HG03354 (cell line): ENCODE measurements at regions not wholly inside any gene's neighbourhood (a gene's known extent, or its start where the extent isn't known, plus 50 kb on each side); places are given as distances from the start of the nearest gene placed in this dataset.
"Not testable (repeated sequence)": the region's sequence is repeated elsewhere in the genome, so short reads cannot be mapped to it uniquely, and the experiment has no call there.

Experiments used
- ATAC-seq: cut with Tn5 transposase; IDR thresholded peaks from one replicate; pipeline ENCODE4 v1.9.1; 2021; ENCODE audit warnings: mild to moderate bottlenecking; ENCODE audit not compliant: unreplicated experiment, poor library complexity, severe bottlenecking

- ATAC-seq: no peak
Observed at GRCh38 chr2:226548732-226549131, 250.9 kb downstream of the IRS1 start.

- ATAC-seq: no peak
Observed at GRCh38 chr2:226544596-226545210, 254.9 kb downstream of the IRS1 start.

- ATAC-seq: no peak
Observed at GRCh38 chr2:226540204-226540994, 259.2 kb downstream of the IRS1 start.

- ATAC-seq: no peak
Observed at GRCh38 chr2:226536410-226536809, 263.2 kb downstream of the IRS1 start.

- ATAC-seq: not testable (repeated sequence)
Observed at GRCh38 chr2:226532976-226533375, 266.6 kb downstream of the IRS1 start.

- no peak for ATAC-seq
Observed at GRCh38 chr2:226531061-226531810, 268.4 kb downstream of the IRS1 start.

GRCh38 chr2:226529556-226529955 is 270.1 kb downstream of the IRS1 start:
- no peak for ATAC-seq

- no peak for ATAC-seq
Observed at GRCh38 chr2:226526716-226527115, 272.9 kb downstream of the IRS1 start.

- no peak for ATAC-seq
Observed at GRCh38 chr2:226524381-226524843, 275.2 kb downstream of the IRS1 start.

- ATAC-seq: no peak
Observed at GRCh38 chr2:226520723-226521122, 278.9 kb downstream of the IRS1 start.

- no peak for ATAC-seq
Observed at GRCh38 chr2:226515344-226516055, 284.1 kb downstream of the IRS1 start.

GRCh38 chr2:226514895-226515294 is 284.7 kb downstream of the IRS1 start:
- no peak for ATAC-seq

- ATAC-seq: no peak
Observed at GRCh38 chr2:226511311-226511710, 288.3 kb downstream of the IRS1 start.

GRCh38 chr2:226508683-226509082 is 290.9 kb downstream of the IRS1 start:
- no peak for ATAC-seq

- ATAC-seq: no peak
Observed at GRCh38 chr2:226508005-226508404, 291.6 kb downstream of the IRS1 start.

GRCh38 chr2:226497146-226497909 is 302.3 kb downstream of the IRS1 start:
- no peak for ATAC-seq

GRCh38 chr2:226496273-226496550 is 303.4 kb downstream of the IRS1 start:
- ATAC-seq: no peak

- ATAC-seq: no peak
Observed at GRCh38 chr2:226495466-226496272, 304.0 kb downstream of the IRS1 start.

GRCh38 chr2:226491112-226491511 is 308.5 kb downstream of the IRS1 start:
- ATAC-seq: no peak
